ENCODE measurements at regions not wholly inside any gene's neighbourhood (a gene's known extent, or its start where the extent isn't known, plus 50 kb on each side); places are given as distances from the start of the nearest gene placed in this dataset.

DNA sequence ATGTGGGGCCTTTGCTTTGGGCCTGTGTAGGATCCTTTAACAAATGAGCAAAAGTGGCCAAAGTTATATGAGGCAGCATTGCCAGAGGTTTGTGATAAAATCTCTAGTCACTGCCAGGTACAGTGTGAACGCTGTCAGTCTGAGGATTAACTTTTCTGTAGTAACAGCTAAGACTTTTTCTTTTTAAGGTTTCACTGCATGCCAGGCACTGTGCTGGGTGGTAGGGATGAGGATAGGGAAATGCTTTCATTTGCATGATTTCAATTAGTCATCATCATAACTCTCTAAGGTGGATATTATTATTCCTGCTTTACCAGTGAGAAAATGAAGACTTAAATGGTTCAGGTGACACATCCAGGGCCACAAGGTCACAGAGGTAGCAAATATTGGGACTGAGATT is 79.7 kb upstream of the BMPER start:
- no peaks in the 10 kb centered on the region for H3K36me3 ChIP-seq (replicated peaks in 1 of 2; ENCODE audit: control extremely low read depth in 1 of 2, control insufficient read depth in 1 of 2, extremely low read depth in 1 of 2, insufficient read depth in 2 of 2, low read length in 1 of 2)
- no peaks in the 10 kb centered on the region for H4K20me1 ChIP-seq (ENCODE audit: control insufficient read depth, insufficient read depth, low read length, poor library complexity, severe bottlenecking)
- no peaks in the 10 kb centered on the region for H3K4me1 Mint-ChIP-seq
- WGBS (ENCODE audit: insufficient coverage), result no CpG with 5 or more reads among the region's 1 CpG
- H3K4me1 ChIP-seq (ENCODE audit: control insufficient read depth in 2 of 2, insufficient read depth in 2 of 2, low read length in 2 of 2), result no peaks in the 10 kb centered on the region
- H3K27me3 ChIP-seq (replicated peaks in 1 of 4; ENCODE audit: control extremely low read depth in 1 of 4, control insufficient read depth in 3 of 4, insufficient read depth in 4 of 4, low read length in 3 of 4), result no peaks in the 10 kb centered on the region
- no peak overlapping the region for H3K4me3 ChIP-seq (ENCODE audit: control extremely low read depth in 1 of 5, extremely low read depth in 1 of 5, insufficient read depth in 1 of 5, low read depth in 2 of 5, low read length in 4 of 5)
- ChIA-PET POLR2A (no interaction called here), CTCF (no interaction called here)
- no peaks in the 10 kb centered on the region for H3K9me3 Mint-ChIP-seq (ENCODE audit: insufficient read depth)
- no peak overlapping the region for H2AFZ ChIP-seq (ENCODE audit: insufficient read depth, low read depth, low read length, poor library complexity, severe bottlenecking)
- TF ChIP-seq CTCF (IDR thresholded peaks at IDR 0.05) (no peak), EZH2 (IDR thresholded peaks at IDR 0.05; ENCODE audit: borderline replicate concordance, insufficient read depth, low read depth, low read length, poor library complexity, severe bottlenecking) (no peak)
- peaks cover 0 to 3% (median 0%) of the 10 kb centered on the region in 3 donors for H3K9me3 ChIP-seq (ENCODE audit: control extremely low read depth in 1 of 3, control insufficient read depth in 2 of 3, insufficient read depth in 1 of 3, low read length in 2 of 3)
- no peaks in the 10 kb centered on the region for H3K79me2 ChIP-seq (ENCODE audit: control insufficient read depth, insufficient read depth, low read length)
- no peak overlapping the region for H3K4me2 ChIP-seq (replicated peaks; ENCODE audit: low read depth, low read length, poor library complexity, severe bottlenecking)
- no peak overlapping the region for H3K27ac ChIP-seq (ENCODE audit: low read length in 2 of 2)
- no peak overlapping the region for H3K4me3 Mint-ChIP-seq
- H3K9ac ChIP-seq (ENCODE audit: low read length), result no peak overlapping the region
- intact Hi-C loops (cut with micrococcal nuclease), result no loop called here
- H3K27ac Mint-ChIP-seq, result no peak overlapping the region
- H3K27me3 Mint-ChIP-seq, result peaks cover 5% of the 10 kb centered on the region
- ATAC-seq (ENCODE audit: low read depth) (no peak), DNase-seq (no peak)

DNA sequence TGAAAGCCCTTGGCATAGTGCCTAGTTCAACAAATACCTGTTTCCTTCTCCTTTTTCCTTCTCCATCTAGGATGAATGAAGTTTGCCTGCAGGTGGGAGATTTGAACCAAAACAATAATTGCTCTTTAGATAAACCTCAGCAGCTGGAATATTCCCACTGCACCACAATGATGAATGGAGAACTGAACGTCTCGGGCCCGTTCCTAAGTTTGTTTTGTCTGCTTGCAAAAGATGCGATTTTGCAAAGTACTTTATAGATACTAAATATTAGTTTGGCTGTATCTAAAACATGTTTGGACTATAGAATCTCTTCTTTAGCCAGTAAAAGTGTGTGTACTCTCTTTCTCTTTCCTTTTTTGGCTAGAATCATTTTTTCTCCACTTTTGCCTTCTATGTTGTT is 75.8 kb upstream of the BMPER start:
- ChIA-PET CTCF (no interaction called here), POLR2A (no interaction called here)
- ATAC-seq (ENCODE audit: low read depth) (no peak), DNase-seq (no peak)
- H3K4me1 ChIP-seq (ENCODE audit: control insufficient read depth in 2 of 2, insufficient read depth in 2 of 2, low read length in 2 of 2), result no peaks in the 10 kb centered on the region
- H3K9me3 ChIP-seq (ENCODE audit: control extremely low read depth in 1 of 3, control insufficient read depth in 2 of 3, insufficient read depth in 1 of 3, low read length in 2 of 3), result no peaks in the 10 kb centered on the region
- no peak overlapping the region for H3K4me3 Mint-ChIP-seq
- H3K79me2 ChIP-seq (ENCODE audit: control insufficient read depth, insufficient read depth, low read length), result no peaks in the 10 kb centered on the region
- no peak for TF ChIP-seq CTCF (IDR thresholded peaks at IDR 0.05)
- no peak for TF ChIP-seq EZH2 (IDR thresholded peaks at IDR 0.05; ENCODE audit: borderline replicate concordance, insufficient read depth, low read depth, low read length, poor library complexity, severe bottlenecking)
- H3K9ac ChIP-seq (ENCODE audit: low read length), result no peak overlapping the region
- intact Hi-C loops (cut with micrococcal nuclease), result no loop called here
- H2AFZ ChIP-seq (ENCODE audit: insufficient read depth, low read depth, low read length, poor library complexity, severe bottlenecking), result no peak overlapping the region
- no peaks in the 10 kb centered on the region for H4K20me1 ChIP-seq (ENCODE audit: control insufficient read depth, insufficient read depth, low read length, poor library complexity, severe bottlenecking)
- no peak overlapping the region for H3K27ac Mint-ChIP-seq
- H3K36me3 ChIP-seq (replicated peaks in 1 of 2; ENCODE audit: control extremely low read depth in 1 of 2, control insufficient read depth in 1 of 2, extremely low read depth in 1 of 2, insufficient read depth in 2 of 2, low read length in 1 of 2), result no peaks in the 10 kb centered on the region
- H3K4me1 Mint-ChIP-seq, result no peaks in the 10 kb centered on the region
- no peak overlapping the region for H3K27ac ChIP-seq (ENCODE audit: low read length in 2 of 2)
- H3K27me3 Mint-ChIP-seq, result peaks cover 5% of the 10 kb centered on the region
- no CpG with 5 or more reads among the region's 4 CpGs for WGBS (ENCODE audit: insufficient coverage)
- H3K9me3 Mint-ChIP-seq (ENCODE audit: insufficient read depth), result no peaks in the 10 kb centered on the region
- no peaks in the 10 kb centered on the region for H3K27me3 ChIP-seq (replicated peaks in 1 of 4; ENCODE audit: control extremely low read depth in 1 of 4, control insufficient read depth in 3 of 4, insufficient read depth in 4 of 4, low read length in 3 of 4)
- H3K4me2 ChIP-seq (replicated peaks; ENCODE audit: low read depth, low read length, poor library complexity, severe bottlenecking), result no peak overlapping the region
- no peak overlapping the region for H3K4me3 ChIP-seq (ENCODE audit: control extremely low read depth in 1 of 5, extremely low read depth in 1 of 5, insufficient read depth in 1 of 5, low read depth in 2 of 5, low read length in 4 of 5)
